ENCODE measurements at regions not wholly inside any gene's neighbourhood (a gene's known extent, or its start where the extent isn't known, plus 50 kb on each side); places are given as distances from the start of the nearest gene placed in this dataset.
A peak's percentile ranks its signal among the peaks of the same experiment; 100 is the strongest.

- no peak overlapping the region for H3K4me2 ChIP-seq (ENCODE audit: low read length)
- H3K9me3 ChIP-seq (replicated peaks; ENCODE audit: low read length), result peaks cover 3% of the 10 kb centered on the region
- H3K27me3 ChIP-seq (ENCODE audit: control insufficient read depth, insufficient read depth, low read length), result no peaks in the 10 kb centered on the region
- no peak overlapping the region for H3K4me3 ChIP-seq (ENCODE audit: low read length)
- no peak overlapping the region for H3K9ac ChIP-seq (ENCODE audit: low read depth, low read length)
- no peaks in the 10 kb centered on the region for H3K36me3 ChIP-seq (ENCODE audit: insufficient read depth, low read length)
- H3K4me1 ChIP-seq (ENCODE audit: control insufficient read depth, insufficient read depth, low read length), result no peaks in the 10 kb centered on the region
These were observed 1228.9 kb downstream of the PCDH7 start for GRCh38 chr4:31949045-31949444.

GRCh38 chr4:31955346-31955745, 1235.2 kb downstream of the PCDH7 start:
- H3K27me3 ChIP-seq (ENCODE audit: control insufficient read depth, insufficient read depth, low read length), result no peaks in the 10 kb centered on the region
- no peak overlapping the region for H3K9ac ChIP-seq (ENCODE audit: low read depth, low read length)
- no peaks in the 10 kb centered on the region for H3K4me1 ChIP-seq (ENCODE audit: control insufficient read depth, insufficient read depth, low read length)
- H3K36me3 ChIP-seq (ENCODE audit: insufficient read depth, low read length), result no peaks in the 10 kb centered on the region
- H3K9me3 ChIP-seq (replicated peaks; ENCODE audit: low read length), result no peaks in the 10 kb centered on the region
- no peak overlapping the region for H3K4me3 ChIP-seq (ENCODE audit: low read length)
- H3K4me2 ChIP-seq (ENCODE audit: low read length), result no peak overlapping the region

GRCh38 chr4:31959972-31960371, 1239.8 kb downstream of the PCDH7 start:
- Histone ChIP-seq H3K4me1 (ENCODE audit: control insufficient read depth, insufficient read depth, low read length) (no peaks in the 10 kb centered on the region), H3K36me3 (ENCODE audit: insufficient read depth, low read length) (no peaks in the 10 kb centered on the region), H3K9me3 (replicated peaks; ENCODE audit: low read length) (no peaks in the 10 kb centered on the region), H3K27me3 (ENCODE audit: control insufficient read depth, insufficient read depth, low read length) (no peaks in the 10 kb centered on the region), H3K9ac (ENCODE audit: low read depth, low read length) (no peak overlapping the region), H3K4me2 (ENCODE audit: low read length) (no peak overlapping the region), H3K4me3 (ENCODE audit: low read length) (no peak overlapping the region)

GRCh38 chr4:31964685-31965084, 1244.5 kb downstream of the PCDH7 start:
- Histone ChIP-seq H3K36me3 (ENCODE audit: insufficient read depth, low read length) (no peaks in the 10 kb centered on the region), H3K27me3 (ENCODE audit: control insufficient read depth, insufficient read depth, low read length) (no peaks in the 10 kb centered on the region), H3K9me3 (replicated peaks; ENCODE audit: low read length) (no peaks in the 10 kb centered on the region), H3K4me1 (ENCODE audit: control insufficient read depth, insufficient read depth, low read length) (no peaks in the 10 kb centered on the region), H3K4me3 (ENCODE audit: low read length) (no peak overlapping the region), H3K9ac (ENCODE audit: low read depth, low read length) (no peak overlapping the region), H3K4me2 (ENCODE audit: low read length) (no peak overlapping the region)

- H3K4me2 ChIP-seq (ENCODE audit: low read length), result no peak overlapping the region
- no peaks in the 10 kb centered on the region for H3K27me3 ChIP-seq (ENCODE audit: control insufficient read depth, insufficient read depth, low read length)
- H3K36me3 ChIP-seq (ENCODE audit: insufficient read depth, low read length), result no peaks in the 10 kb centered on the region
- H3K9ac ChIP-seq (ENCODE audit: low read depth, low read length), result no peak overlapping the region
- H3K4me3 ChIP-seq (ENCODE audit: low read length), result no peak overlapping the region
- H3K9me3 ChIP-seq (replicated peaks; ENCODE audit: low read length), result no peaks in the 10 kb centered on the region
- H3K4me1 ChIP-seq (ENCODE audit: control insufficient read depth, insufficient read depth, low read length), result no peaks in the 10 kb centered on the region
These were observed 1248.7 kb downstream of the PCDH7 start for GRCh38 chr4:31968842-31969241.

GRCh38 chr4:31974490-31975002, 1254.4 kb downstream of the PCDH7 start:
- Histone ChIP-seq H3K36me3 (ENCODE audit: insufficient read depth, low read length) (no peaks in the 10 kb centered on the region), H3K4me1 (ENCODE audit: control insufficient read depth, insufficient read depth, low read length) (no peaks in the 10 kb centered on the region), H3K9ac (ENCODE audit: low read depth, low read length) (no peak overlapping the region), H3K9me3 (replicated peaks; ENCODE audit: low read length) (no peaks in the 10 kb centered on the region), H3K4me3 (ENCODE audit: low read length) (no peak overlapping the region), H3K27me3 (ENCODE audit: control insufficient read depth, insufficient read depth, low read length) (no peaks in the 10 kb centered on the region), H3K4me2 (ENCODE audit: low read length) (no peak overlapping the region)

GRCh38 chr4:31979988-31980387, 1259.8 kb downstream of the PCDH7 start:
- H3K4me2 ChIP-seq (ENCODE audit: low read length), result no peak overlapping the region
- H3K4me1 ChIP-seq (ENCODE audit: control insufficient read depth, insufficient read depth, low read length), result no peaks in the 10 kb centered on the region

GRCh38 chr4:31983246-31983645, 1263.1 kb downstream of the PCDH7 start:
- no peak overlapping the region for H3K4me3 ChIP-seq (ENCODE audit: low read length)
- H3K27me3 ChIP-seq (ENCODE audit: control insufficient read depth, insufficient read depth, low read length), result no peaks in the 10 kb centered on the region
- no peaks in the 10 kb centered on the region for H3K9me3 ChIP-seq (replicated peaks; ENCODE audit: low read length)

More at GRCh38 chr4:31979988-31980387, 1259.8 kb downstream of the PCDH7 start:
- no peak overlapping the region for H3K9ac ChIP-seq (ENCODE audit: low read depth, low read length)
- H3K4me3 ChIP-seq (ENCODE audit: low read length), result no peak overlapping the region
- no peaks in the 10 kb centered on the region for H3K36me3 ChIP-seq (ENCODE audit: insufficient read depth, low read length)
- H3K9me3 ChIP-seq (replicated peaks; ENCODE audit: low read length), result no peaks in the 10 kb centered on the region
- no peaks in the 10 kb centered on the region for H3K27me3 ChIP-seq (ENCODE audit: control insufficient read depth, insufficient read depth, low read length)

GRCh38 chr4:31983677-31984076, 1263.5 kb downstream of the PCDH7 start:
- no peaks in the 10 kb centered on the region for H3K27me3 ChIP-seq (ENCODE audit: control insufficient read depth, insufficient read depth, low read length)
- no peaks in the 10 kb centered on the region for H3K9me3 ChIP-seq (replicated peaks; ENCODE audit: low read length)
- H3K4me2 ChIP-seq (ENCODE audit: low read length), result no peak overlapping the region
- H3K4me1 ChIP-seq (ENCODE audit: control insufficient read depth, insufficient read depth, low read length), result no peaks in the 10 kb centered on the region
- H3K4me3 ChIP-seq (ENCODE audit: low read length), result no peak overlapping the region
- H3K9ac ChIP-seq (ENCODE audit: low read depth, low read length), result no peak overlapping the region
- no peaks in the 10 kb centered on the region for H3K36me3 ChIP-seq (ENCODE audit: insufficient read depth, low read length)

More at GRCh38 chr4:31983246-31983645, 1263.1 kb downstream of the PCDH7 start:
- Histone ChIP-seq H3K4me2 (ENCODE audit: low read length) (no peak overlapping the region), H3K4me1 (ENCODE audit: control insufficient read depth, insufficient read depth, low read length) (no peaks in the 10 kb centered on the region), H3K9ac (ENCODE audit: low read depth, low read length) (no peak overlapping the region), H3K36me3 (ENCODE audit: insufficient read depth, low read length) (no peaks in the 10 kb centered on the region)

GRCh38 chr4:31984872-31985271, 1264.7 kb downstream of the PCDH7 start:
- no peak overlapping the region for H3K4me2 ChIP-seq (ENCODE audit: low read length)
- H3K9ac ChIP-seq (ENCODE audit: low read depth, low read length), result no peak overlapping the region
- H3K4me1 ChIP-seq (ENCODE audit: control insufficient read depth, insufficient read depth, low read length), result no peaks in the 10 kb centered on the region
- no peaks in the 10 kb centered on the region for H3K9me3 ChIP-seq (replicated peaks; ENCODE audit: low read length)
- H3K4me3 ChIP-seq (ENCODE audit: low read length), result no peak overlapping the region
- H3K36me3 ChIP-seq (ENCODE audit: insufficient read depth, low read length), result no peaks in the 10 kb centered on the region
- H3K27me3 ChIP-seq (ENCODE audit: control insufficient read depth, insufficient read depth, low read length), result no peaks in the 10 kb centered on the region

- Histone ChIP-seq H3K9me3 (replicated peaks; ENCODE audit: low read length) (no peaks in the 10 kb centered on the region), H3K4me1 (ENCODE audit: control insufficient read depth, insufficient read depth, low read length) (no peaks in the 10 kb centered on the region), H3K4me3 (ENCODE audit: low read length) (no peak overlapping the region), H3K4me2 (ENCODE audit: low read length) (peak overlapping the region; percentile 54), H3K27me3 (ENCODE audit: control insufficient read depth, insufficient read depth, low read length) (no peaks in the 10 kb centered on the region), H3K36me3 (ENCODE audit: insufficient read depth, low read length) (no peaks in the 10 kb centered on the region), H3K9ac (ENCODE audit: low read depth, low read length) (no peak overlapping the region)
These were observed 1276.1 kb downstream of the PCDH7 start for GRCh38 chr4:31995943-31996901.

- H3K9me3 ChIP-seq (replicated peaks; ENCODE audit: low read length), result no peaks in the 10 kb centered on the region
- no peak overlapping the region for H3K4me3 ChIP-seq (ENCODE audit: low read length)
- H3K4me1 ChIP-seq (ENCODE audit: control insufficient read depth, insufficient read depth, low read length), result no peaks in the 10 kb centered on the region
- no peak overlapping the region for H3K4me2 ChIP-seq (ENCODE audit: low read length)
- H3K27me3 ChIP-seq (ENCODE audit: control insufficient read depth, insufficient read depth, low read length), result no peaks in the 10 kb centered on the region
- H3K9ac ChIP-seq (ENCODE audit: low read depth, low read length), result no peak overlapping the region
- no peaks in the 10 kb centered on the region for H3K36me3 ChIP-seq (ENCODE audit: insufficient read depth, low read length)
These were observed 1278.6 kb downstream of the PCDH7 start for GRCh38 chr4:31998807-31999206.
